Hepatocyte (in vitro differentiated cells): ENCODE measurements at regions not wholly inside any gene's neighbourhood (a gene's known extent, or its start where the extent isn't known, plus 50 kb on each side); places are given as distances from the start of the nearest gene placed in this dataset.
A peak's percentile ranks its signal among the peaks of the same experiment; 100 is the strongest.

ENCODE experiments used
- DNase-seq: peaks from one replicate; pipeline ENCODE4 v3.0.0-alpha.2; 2016; ENCODE audit warnings: low spot score
- H2AFZ ChIP-seq: fragments of 200-600 bp; sonication (generic); 2 replicates; pipeline ENCODE4 v1.6.0; 2016; ENCODE audit warnings: antibody characterized with exemption, mild to moderate bottlenecking
- H3K27ac ChIP-seq: fragments of 200-600 bp; sonication (generic); 2 replicates; pipeline ENCODE4 v1.5.1; 2016; ENCODE audit warnings: mild to moderate bottlenecking
- H3K27me3 ChIP-seq: fragments of 200-600 bp; sonication (generic); 2 replicates; pipeline ENCODE4 v1.6.1; 2016
- H3K36me3 ChIP-seq: fragments of 200-600 bp; sonication (generic); replicated peaks from 2 replicates; pipeline ENCODE4 v1.5.1; 2016; ENCODE audit warnings: low read depth; ENCODE audit not compliant: insufficient read depth
- H3K4me1 ChIP-seq: fragments of 200-600 bp; sonication (generic); 2 replicates; pipeline ENCODE4 v1.5.1; 2016; ENCODE audit warnings: mild to moderate bottlenecking, moderate library complexity; ENCODE audit not compliant: insufficient read depth
- H3K4me2 ChIP-seq: fragments of 200-600 bp; sonication (generic); 2 replicates; pipeline ENCODE4 v1.6.0; 2016
- H3K4me3 ChIP-seq: fragments of 200-600 bp; sonication (generic); 2 replicates; pipeline ENCODE4 v1.5.1; 2016; ENCODE audit warnings: mild to moderate bottlenecking
- H3K79me2 ChIP-seq: fragments of 200-600 bp; sonication (generic); 2 replicates; pipeline ENCODE4 v1.6.0; 2017; ENCODE audit warnings: mild to moderate bottlenecking
- H3K9me2 ChIP-seq: fragments of 200-600 bp; sonication (generic); replicated peaks from 2 replicates; pipeline ENCODE4 v1.6.0; 2017; ENCODE audit warnings: mild to moderate bottlenecking; ENCODE audit not compliant: insufficient read depth
- H3K9me3 ChIP-seq: fragments of 200-600 bp; sonication (generic); 2 replicates; pipeline ENCODE4 v1.5.1; 2016; ENCODE audit warnings: low read depth, mild to moderate bottlenecking
- H4K20me1 ChIP-seq: fragments of 200-600 bp; sonication (generic); 2 replicates; pipeline ENCODE4 v1.6.0; 2016; ENCODE audit warnings: mild to moderate bottlenecking; ENCODE audit not compliant: insufficient read depth, poor library complexity, severe bottlenecking
- CTCF ChIP-seq: fragments of 200-600 bp; sonication (generic); IDR thresholded peaks from 2 replicates; pipeline ENCODE4 v1.5.1; 2016; ENCODE audit warnings: antibody characterized with exemption, mild to moderate bottlenecking; ENCODE audit not compliant: poor library complexity
- EZH2 ChIP-seq: fragments of 200-600 bp; sonication (generic); IDR thresholded peaks from 2 replicates; pipeline ENCODE4 v1.6.1; 2016; ENCODE audit warnings: antibody characterized with exemption, mild to moderate bottlenecking, borderline replicate concordance
- EZH2phosphoT487 ChIP-seq: fragments of 200-600 bp; sonication (generic); IDR thresholded peaks from one replicate; pipeline ENCODE4 v1.6.1; 2018; ENCODE audit warnings: antibody characterized with exemption, mild to moderate bottlenecking, low read depth, moderate library complexity; ENCODE audit not compliant: unreplicated experiment, severe bottlenecking
- WGBS: methylation state at CpG from one replicate; pipeline ENCODE4 v1.1.6; 2016; ENCODE audit warnings: low lambda C conversion rate; ENCODE audit errors: missing lambda C conversion rate; 5-methylcytosine and 5-hydroxymethylcytosine counted together

GRCh38 chr1:83693427-83694126 is 305.4 kb downstream of the TTLL7 start:
- TF ChIP-seq EZH2 (no peak), EZH2phosphoT487 (no peak), CTCF (no peak)
- no peaks in the 10 kb centered on the region for H3K27me3 ChIP-seq
- H3K9me3 ChIP-seq = no peaks in the 10 kb centered on the region
- no peaks in the 10 kb centered on the region for H3K79me2 ChIP-seq
- peak overlapping the region; percentile 23 for H3K4me3 ChIP-seq
- DNase-seq = peak; percentile 18
- no peaks in the 10 kb centered on the region for H3K9me2 ChIP-seq
- no peaks in the 10 kb centered on the region for H4K20me1 ChIP-seq
- peak overlapping the region; percentile 81 for H3K4me2 ChIP-seq
- peak overlapping the region; percentile 6 for H3K27ac ChIP-seq
- 22% methylated on average over 12 of the region's 12 CpGs for WGBS
- peaks cover 21% of the 10 kb centered on the region for H3K4me1 ChIP-seq
- H3K36me3 ChIP-seq = no peaks in the 10 kb centered on the region
- peak overlapping the region; percentile 51 for H2AFZ ChIP-seq

GRCh38 chr1:83692524-83693381 is 306.2 kb downstream of the TTLL7 start:
- WGBS = 9% methylated on average over 9 of the region's 13 CpGs
- Histone ChIP-seq H4K20me1 (no peaks in the 10 kb centered on the region), H3K9me2 (no peaks in the 10 kb centered on the region), H2AFZ (peak overlapping the region; percentile 51), H3K4me2 (peak overlapping the region; percentile 81), H3K4me1 (peaks cover 21% of the 10 kb centered on the region), H3K9me3 (no peaks in the 10 kb centered on the region), H3K27ac (peak overlapping the region; percentile 6), H3K27me3 (no peaks in the 10 kb centered on the region), H3K4me3 (peak overlapping the region; percentile 23), H3K36me3 (no peaks in the 10 kb centered on the region), H3K79me2 (no peaks in the 10 kb centered on the region)
- peak; percentile 38 for DNase-seq
- TF ChIP-seq EZH2 (no peak), CTCF (no peak), EZH2phosphoT487 (no peak)

DNA sequence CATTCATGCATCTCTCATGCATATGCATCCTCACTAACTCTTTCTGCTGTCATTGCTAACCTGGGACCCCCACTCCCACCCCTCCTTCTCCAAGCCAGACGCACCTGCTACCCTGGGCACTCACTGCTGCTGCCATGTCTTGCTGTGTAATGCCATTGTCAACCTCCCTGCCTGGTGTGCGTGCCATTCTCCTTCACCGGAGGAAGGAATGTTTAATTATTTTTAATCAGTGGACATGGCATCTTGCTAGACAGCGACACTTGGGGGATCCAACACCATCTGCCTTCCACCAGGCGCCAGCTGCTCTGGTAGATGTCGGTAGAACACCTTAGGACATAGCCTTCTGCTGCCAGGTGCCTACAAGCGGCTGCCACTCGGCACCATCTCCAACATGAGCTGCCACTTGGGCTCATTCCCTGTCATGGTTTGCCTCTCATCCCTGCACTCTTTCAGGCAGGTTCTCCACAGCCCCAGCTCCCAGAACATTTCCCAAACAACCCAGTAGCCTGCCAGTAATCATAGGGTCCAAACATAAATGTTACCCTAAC is 306.9 kb downstream of the TTLL7 start:
- no peaks in the 10 kb centered on the region for H3K36me3 ChIP-seq
- H3K27me3 ChIP-seq = no peaks in the 10 kb centered on the region
- H3K9me2 ChIP-seq = no peaks in the 10 kb centered on the region
- no peaks in the 10 kb centered on the region for H3K79me2 ChIP-seq
- whole genome bisulfite sequencing = 95% methylated on average over 8 of the region's 8 CpGs
- peak overlapping the region; percentile 51 for H2AFZ ChIP-seq
- TF ChIP-seq CTCF (no peak), EZH2 (no peak), EZH2phosphoT487 (no peak)
- H4K20me1 ChIP-seq = no peaks in the 10 kb centered on the region
- no peaks in the 10 kb centered on the region for H3K9me3 ChIP-seq
- H3K4me1 ChIP-seq = peaks cover 21% of the 10 kb centered on the region
- peak overlapping the region; percentile 81 for H3K4me2 ChIP-seq
- H3K4me3 ChIP-seq = no peak overlapping the region
- DNase-seq = no peak
- H3K27ac ChIP-seq = no peak overlapping the region
